ENCODE measurements at regions not wholly inside any gene's neighbourhood (a gene's known extent, or its start where the extent isn't known, plus 50 kb on each side); places are given as distances from the start of the nearest gene placed in this dataset.

DNA sequence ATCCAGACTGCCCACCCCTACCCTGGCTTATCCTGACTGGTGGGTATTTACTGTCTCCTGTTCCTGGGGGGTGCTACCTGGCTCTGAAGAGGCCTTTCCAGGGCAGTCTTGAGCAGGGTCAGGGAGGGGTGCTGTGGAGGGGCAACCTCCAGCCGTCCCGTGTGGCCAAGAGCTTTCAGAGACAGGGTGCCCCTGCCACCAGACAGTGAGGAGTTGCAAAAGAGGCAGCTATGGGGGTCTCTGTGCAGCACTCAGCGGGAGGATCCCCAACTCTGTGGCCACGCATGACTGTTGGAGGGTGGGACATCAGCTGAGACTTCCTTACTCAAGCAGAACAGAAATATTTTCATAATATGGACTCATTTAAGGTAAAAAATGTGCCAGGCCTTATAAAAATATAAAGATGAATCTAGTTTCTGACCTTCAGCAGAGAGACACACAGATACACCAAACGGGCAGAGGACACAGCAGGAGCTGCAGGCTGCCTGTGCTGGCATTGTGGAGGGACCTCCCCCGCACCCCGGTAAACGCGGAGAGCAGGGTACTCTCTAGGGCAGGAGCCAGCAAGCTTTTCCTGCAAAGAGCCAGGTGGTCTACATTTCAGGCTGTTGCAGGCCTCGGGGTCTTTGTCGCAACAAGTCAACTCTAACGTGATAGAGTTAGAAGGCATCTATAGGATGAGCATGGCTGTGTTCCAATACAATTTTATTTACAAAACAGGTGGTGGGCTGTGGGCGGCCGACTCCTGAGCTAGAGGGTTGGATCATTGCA, 252.6 kb downstream of the RHOU start:
- peaks cover 10 to 42% of the 10 kb centered on the region in 2 donors for H3K4me1 ChIP-seq (ENCODE audit: control insufficient read depth in 1 of 2, low read depth in 2 of 2)
- DNase-seq (ENCODE audit: low spot score) (no peak), ATAC-seq (ENCODE audit: insufficient number of reproducible peaks, low FRiP score, low read depth) (no peak)
- no peaks in the 10 kb centered on the region for H3K9me3 ChIP-seq
- H3K27ac ChIP-seq: no peak overlapping the region
- no peaks in the 10 kb centered on the region for H3K36me3 ChIP-seq
- H3K27me3 ChIP-seq (replicated peaks; ENCODE audit: insufficient read depth): no peaks in the 10 kb centered on the region
- TF ChIP-seq CTCF (IDR thresholded peaks at IDR 0.05): no peak
- H3K4me3 ChIP-seq: no peak overlapping the region

- H3K4me3 ChIP-seq: no peak overlapping the region
- TF ChIP-seq CTCF (IDR thresholded peaks at IDR 0.05): no peak
- H3K27ac ChIP-seq: no peak overlapping the region
- H3K27me3 ChIP-seq (replicated peaks; ENCODE audit: insufficient read depth): no peaks in the 10 kb centered on the region
- DNase-seq (ENCODE audit: low spot score) (no peak), ATAC-seq (ENCODE audit: insufficient number of reproducible peaks, low FRiP score, low read depth) (no peak)
- H3K9me3 ChIP-seq: no peaks in the 10 kb centered on the region
- peaks cover 10 to 42% of the 10 kb centered on the region in 2 donors for H3K4me1 ChIP-seq (ENCODE audit: control insufficient read depth in 1 of 2, low read depth in 2 of 2)
- no peaks in the 10 kb centered on the region for H3K36me3 ChIP-seq
Measured at GRCh38 chr1:228988664-228989063, 253.4 kb downstream of the RHOU start.

- Histone ChIP-seq H3K27me3 (replicated peaks; ENCODE audit: insufficient read depth) (no peaks in the 10 kb centered on the region), H3K4me3 (no peak overlapping the region), H3K27ac (no peak overlapping the region), H3K36me3 (no peaks in the 10 kb centered on the region), H3K9me3 (no peaks in the 10 kb centered on the region), H3K4me1 (ENCODE audit: control insufficient read depth in 1 of 2, low read depth in 2 of 2) (peaks cover 10 to 42% of the 10 kb centered on the region in 2 donors)
- TF ChIP-seq CTCF (IDR thresholded peaks at IDR 0.05): no peak
- DNase-seq (ENCODE audit: low spot score) (no peak), ATAC-seq (ENCODE audit: insufficient number of reproducible peaks, low FRiP score, low read depth) (no peak)
Measured at GRCh38 chr1:228989176-228989575, 253.9 kb downstream of the RHOU start.

DNA sequence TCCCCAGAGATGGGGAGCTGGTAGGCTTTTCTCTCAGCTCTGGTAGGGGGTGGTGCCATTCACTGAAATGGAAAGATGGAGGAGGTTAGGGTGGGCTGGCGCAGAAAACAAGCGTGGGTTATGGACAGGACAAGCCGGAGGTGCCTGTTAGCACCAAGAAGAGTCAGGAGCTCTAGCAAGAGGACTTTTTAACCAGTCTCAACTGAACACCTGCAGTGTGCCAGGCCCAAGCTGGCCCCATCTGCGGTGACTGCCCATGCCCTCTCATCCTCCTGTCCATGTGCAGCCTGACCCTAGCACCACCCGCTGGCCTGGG, 254.4 kb downstream of the RHOU start:
- no peaks in the 10 kb centered on the region for H3K36me3 ChIP-seq
- ATAC-seq (ENCODE audit: insufficient number of reproducible peaks, low FRiP score, low read depth) (no peak), DNase-seq (ENCODE audit: low spot score) (no peak)
- no peaks in the 10 kb centered on the region for H3K27me3 ChIP-seq (replicated peaks; ENCODE audit: insufficient read depth)
- H3K4me3 ChIP-seq: no peak overlapping the region
- peak overlapping the region in 1 of 2 donors; percentile 6 for H3K27ac ChIP-seq
- no peaks in the 10 kb centered on the region for H3K9me3 ChIP-seq
- TF ChIP-seq CTCF (IDR thresholded peaks at IDR 0.05): no peak
- peaks cover 10 to 42% of the 10 kb centered on the region in 2 donors for H3K4me1 ChIP-seq (ENCODE audit: control insufficient read depth in 1 of 2, low read depth in 2 of 2)

GRCh38 chr1:228989992-228990827, 254.9 kb downstream of the RHOU start:
- Histone ChIP-seq H3K27me3 (replicated peaks; ENCODE audit: insufficient read depth) (no peaks in the 10 kb centered on the region), H3K4me3 (no peak overlapping the region), H3K9me3 (no peaks in the 10 kb centered on the region), H3K4me1 (ENCODE audit: control insufficient read depth in 1 of 2, low read depth in 2 of 2) (peaks cover 10 to 42% of the 10 kb centered on the region in 2 donors), H3K36me3 (no peaks in the 10 kb centered on the region), H3K27ac (peak overlapping the region in 1 of 2 donors; percentile 6)
- TF ChIP-seq CTCF (IDR thresholded peaks at IDR 0.05): no peak
- ATAC-seq (ENCODE audit: insufficient number of reproducible peaks, low FRiP score, low read depth) (no peak), DNase-seq (ENCODE audit: low spot score) (peak; percentile 21)

Data from thoracic aorta (tissue), 2 donors.